ENCODE measurements at regions not wholly inside any gene's neighbourhood (a gene's known extent, or its start where the extent isn't known, plus 50 kb on each side); places are given as distances from the start of the nearest gene placed in this dataset.

GRCh38 chr5:58236498-58236897 is 223.4 kb downstream of the PLK2 start:
- Mint-ChIP-seq H3K36me3 (ENCODE audit: insufficient read depth) (no peaks in the 10 kb centered on the region), H3K4me1 (ENCODE audit: low read depth) (peaks cover 22% of the 10 kb centered on the region), H3K27me3 (no peaks in the 10 kb centered on the region), H3K9me3 (ENCODE audit: low read depth) (peaks cover 3% of the 10 kb centered on the region), H3K4me3 (ENCODE audit: low read depth) (no peak overlapping the region), H3K27ac (no peak overlapping the region)
- no peak for TF ChIP-seq CTCF (IDR thresholded peaks at IDR 0.05; ENCODE audit: unreplicated experiment)
- DNase-seq (ENCODE audit: low spot score, unreplicated experiment), result no peak

- DNase-seq (ENCODE audit: low spot score, unreplicated experiment), result no peak
- Mint-ChIP-seq H3K4me3 (ENCODE audit: low read depth) (no peak overlapping the region), H3K27ac (no peak overlapping the region), H3K36me3 (ENCODE audit: insufficient read depth) (no peaks in the 10 kb centered on the region), H3K9me3 (ENCODE audit: low read depth) (peaks cover 3% of the 10 kb centered on the region), H3K4me1 (ENCODE audit: low read depth) (peaks cover 22% of the 10 kb centered on the region), H3K27me3 (no peaks in the 10 kb centered on the region)
- no peak for TF ChIP-seq CTCF (IDR thresholded peaks at IDR 0.05; ENCODE audit: unreplicated experiment)
Measured at GRCh38 chr5:58235299-58235698, 224.6 kb downstream of the PLK2 start.

GRCh38 chr5:58232130-58232529 is 227.8 kb downstream of the PLK2 start:
- TF ChIP-seq CTCF (IDR thresholded peaks at IDR 0.05; ENCODE audit: unreplicated experiment), result no peak
- Mint-ChIP-seq H3K4me3 (ENCODE audit: low read depth) (no peak overlapping the region), H3K27ac (no peak overlapping the region), H3K4me1 (ENCODE audit: low read depth) (peaks cover 9% of the 10 kb centered on the region), H3K36me3 (ENCODE audit: insufficient read depth) (no peaks in the 10 kb centered on the region), H3K9me3 (ENCODE audit: low read depth) (no peaks in the 10 kb centered on the region), H3K27me3 (no peaks in the 10 kb centered on the region)
- DNase-seq (ENCODE audit: low spot score, unreplicated experiment), result no peak

- H3K27ac Mint-ChIP-seq, result no peak overlapping the region
- H3K27me3 Mint-ChIP-seq, result no peaks in the 10 kb centered on the region
- no peak for TF ChIP-seq CTCF (IDR thresholded peaks at IDR 0.05; ENCODE audit: unreplicated experiment)
- no peak for DNase-seq (ENCODE audit: low spot score, unreplicated experiment)
- H3K4me3 Mint-ChIP-seq (ENCODE audit: low read depth), result no peak overlapping the region
- peaks cover 9% of the 10 kb centered on the region for H3K4me1 Mint-ChIP-seq (ENCODE audit: low read depth)
- H3K36me3 Mint-ChIP-seq (ENCODE audit: insufficient read depth), result no peaks in the 10 kb centered on the region
- H3K9me3 Mint-ChIP-seq (ENCODE audit: low read depth), result peaks cover 3% of the 10 kb centered on the region
Measured at GRCh38 chr5:58231041-58231440, 228.8 kb downstream of the PLK2 start.

- Mint-ChIP-seq H3K27ac (no peak overlapping the region), H3K9me3 (ENCODE audit: low read depth) (peaks cover 3% of the 10 kb centered on the region), H3K4me1 (ENCODE audit: low read depth) (no peaks in the 10 kb centered on the region), H3K36me3 (ENCODE audit: insufficient read depth) (no peaks in the 10 kb centered on the region), H3K4me3 (ENCODE audit: low read depth) (no peak overlapping the region), H3K27me3 (no peaks in the 10 kb centered on the region)
- TF ChIP-seq CTCF (IDR thresholded peaks at IDR 0.05; ENCODE audit: unreplicated experiment), result no peak
- no peak for DNase-seq (ENCODE audit: low spot score, unreplicated experiment)
Measured at GRCh38 chr5:58228896-58229295, 231.0 kb downstream of the PLK2 start.
